Keratinocyte (primary cell): ENCODE measurements at regions not wholly inside any gene's neighbourhood (a gene's known extent, or its start where the extent isn't known, plus 50 kb on each side); places are given as distances from the start of the nearest gene placed in this dataset.

Source experiments
- DNase-seq: peaks from one replicate; pipeline ENCODE4 v3.0.0-alpha.2; 2011; ENCODE audit warnings: low read depth, missing footprints, low spot score
- FAIRE-seq: peaks from 2 replicates; lab custom pipeline; 2011; peaks lifted over from hg19 to GRCh38; lab: Jason Lieb, UNC
- H2AFZ ChIP-seq: 2 replicates; pipeline ENCODE4 v1.6.0; 2012; ENCODE audit warnings: low read length, control low read depth, inconsistent platforms; ENCODE audit not compliant: control insufficient read depth
- H3K27ac ChIP-seq: 2 replicates; pipeline ENCODE4 v1.5.1; 2011; ENCODE audit warnings: low read length; ENCODE audit not compliant: control insufficient read depth, insufficient read depth
- H3K27me3 ChIP-seq: 3 replicates; pipeline ENCODE4 v1.6.0; 2011; ENCODE audit warnings: low read length; ENCODE audit not compliant: control insufficient read depth, insufficient read depth; ENCODE audit errors: extremely low read depth
- H3K36me3 ChIP-seq, 2 experiments: 2 replicates in 1 of 2; 3 replicates in 1 of 2; pipeline ENCODE4 v1.5.1; 2011; ENCODE audit warnings: low read length in 2 of 2, mild to moderate bottlenecking in 1 of 2; ENCODE audit not compliant: control insufficient read depth in 2 of 2, insufficient read depth in 2 of 2; ENCODE audit errors: extremely low read depth in 1 of 2
- H3K4me1 ChIP-seq: 3 replicates; pipeline ENCODE4 v1.5.1; 2011; ENCODE audit warnings: low read length; ENCODE audit not compliant: control insufficient read depth, insufficient read depth; ENCODE audit errors: extremely low read depth
- H3K4me2 ChIP-seq: 3 replicates; pipeline ENCODE4 v1.6.0; 2011; ENCODE audit warnings: low read depth, low read length; ENCODE audit not compliant: control insufficient read depth, insufficient read depth; ENCODE audit errors: extremely low read depth
- H3K4me3 ChIP-seq, 3 experiments: fragments of 200-600 bp in 1 of 3; sonication (generic) in 1 of 3; 2 replicates in 2 of 3; 3 replicates in 1 of 3; pipeline ENCODE4 v1.5.1; 2011 to 2016; ENCODE audit warnings: low read length in 3 of 3, mild to moderate bottlenecking in 3 of 3, control low read depth in 2 of 3, inconsistent platforms in 1 of 3, low read depth in 1 of 3, mixed read lengths in 1 of 3, mixed run types in 1 of 3, moderate library complexity in 1 of 3; ENCODE audit not compliant: control insufficient read depth in 2 of 3, insufficient read depth in 2 of 3; ENCODE audit errors: extremely low read depth in 1 of 3
- H3K79me2 ChIP-seq: 2 replicates; pipeline ENCODE4 v1.6.0; 2012; ENCODE audit warnings: low read length; ENCODE audit not compliant: control insufficient read depth, insufficient read depth
- H3K9ac ChIP-seq: 3 replicates; pipeline ENCODE4 v1.6.0; 2011; ENCODE audit warnings: low read length; ENCODE audit not compliant: control insufficient read depth, insufficient read depth; ENCODE audit errors: extremely low read depth
- H3K9me1 ChIP-seq: 3 replicates; pipeline ENCODE4 v1.6.0; 2011; ENCODE audit warnings: low read length; ENCODE audit not compliant: control insufficient read depth, insufficient read depth; ENCODE audit errors: extremely low read depth
- H3K9me3 ChIP-seq: 2 replicates; pipeline ENCODE4 v1.5.1; 2012; ENCODE audit warnings: low read depth, low read length; ENCODE audit not compliant: control insufficient read depth
- H4K20me1 ChIP-seq: 3 replicates; pipeline ENCODE4 v1.6.0; 2011; ENCODE audit warnings: low read length; ENCODE audit not compliant: control insufficient read depth, insufficient read depth; ENCODE audit errors: extremely low read depth
- CTCF ChIP-seq, 3 experiments: IDR thresholded peaks in 1 of 3; conservative IDR thresholded peaks in 1 of 3; optimal IDR thresholded peaks in 1 of 3; 2 replicates in 2 of 3; 3 replicates in 1 of 3; pipeline versions ENCODE3 to v1.5.1; 2011; ENCODE audit warnings: low read length in 3 of 3, mild to moderate bottlenecking in 3 of 3, moderate library complexity in 2 of 3, control low read depth in 1 of 3, inconsistent platforms in 1 of 3; ENCODE audit not compliant: insufficient read depth in 2 of 3; ENCODE audit errors: extremely low read depth in 1 of 3
- EZH2 ChIP-seq: IDR thresholded peaks from one replicate; pipeline ENCODE4 v1.6.1; 2012; ENCODE audit warnings: inconsistent platforms, mild to moderate bottlenecking, low read length, moderate library complexity
- dilution Hi-C: fragments of 300-500 bp; cut with MboI; formaldehyde crosslinking; loops from one replicate; pipeline ENCODE4 v1.7.0; 2020; ENCODE audit warnings: low sequenced_read_pairs; ENCODE audit not compliant: extremely low pct_ligation_motif_present

DNA sequence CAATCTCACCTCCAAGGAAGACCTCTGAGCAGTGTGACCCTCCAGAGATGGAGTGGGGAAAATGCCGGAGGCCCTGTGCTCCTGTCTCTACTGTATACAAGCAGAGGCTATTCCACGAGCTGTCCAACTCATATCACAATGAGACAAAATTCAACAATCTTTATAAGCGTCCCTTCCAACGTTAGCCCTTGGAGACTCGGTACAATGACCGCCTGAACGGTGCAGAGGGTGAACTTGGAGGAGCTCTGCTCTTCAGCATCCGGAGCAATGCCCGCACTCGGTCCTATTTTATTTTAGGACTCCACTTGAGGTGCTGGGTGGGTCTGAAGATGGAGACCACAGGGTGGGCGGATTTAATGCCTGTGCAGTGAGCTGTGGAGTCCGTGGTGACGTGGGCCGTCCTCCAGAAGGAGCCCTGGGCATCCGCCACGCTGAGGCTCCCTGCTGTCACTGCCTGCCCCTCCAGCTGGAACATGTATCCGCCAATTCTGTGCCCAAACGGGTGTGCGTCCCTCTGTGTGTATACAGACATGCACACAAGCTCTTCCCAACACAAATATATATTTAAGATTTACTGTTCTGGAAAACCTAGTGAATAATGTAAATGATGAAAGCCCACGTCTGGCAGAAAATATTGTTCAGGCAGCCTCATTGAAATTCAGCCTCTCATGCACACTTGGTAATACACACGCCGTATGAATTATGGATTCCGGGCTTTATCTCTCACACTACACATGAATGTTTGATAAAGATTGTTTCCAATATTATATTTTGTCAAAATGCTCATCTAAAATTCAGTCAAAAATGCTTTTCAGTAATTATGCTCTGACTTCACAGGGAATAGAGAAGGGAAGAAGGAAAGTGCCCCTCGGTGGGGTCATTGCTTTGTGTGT is 239.9 kb upstream of the ZMIZ1 start:
- H3K36me3 ChIP-seq, result no peaks in the 10 kb centered on the region
- no peak overlapping the region for H3K9ac ChIP-seq
- H3K4me2 ChIP-seq, result no peak overlapping the region
- no peaks in the 10 kb centered on the region for H3K79me2 ChIP-seq
- H3K9me1 ChIP-seq, result no peaks in the 10 kb centered on the region
- H3K4me3 ChIP-seq, result no peak overlapping the region
- TF ChIP-seq EZH2, result no peak
- no peak for TF ChIP-seq CTCF (optimal IDR thresholded peaks at IDR 0.05 in 1 of 3, IDR thresholded peaks at IDR 0.05 in 1 of 3, conservative IDR thresholded peaks at IDR 0.05 in 1 of 3; ENCODE audit: extremely low read depth in 1 of 3, insufficient read depth in 2 of 3, low read length in 3 of 3)
- no peaks in the 10 kb centered on the region for H3K4me1 ChIP-seq
- H3K9me3 ChIP-seq, result no peaks in the 10 kb centered on the region
- dilution Hi-C loops, result no loop called here
- H2AFZ ChIP-seq, result no peak overlapping the region
- no peak overlapping the region for H3K27ac ChIP-seq
- peaks cover 3% of the 10 kb centered on the region for H3K27me3 ChIP-seq
- H4K20me1 ChIP-seq, result no peaks in the 10 kb centered on the region
- DNase-seq (no peak), FAIRE-seq (no peak)

DNA sequence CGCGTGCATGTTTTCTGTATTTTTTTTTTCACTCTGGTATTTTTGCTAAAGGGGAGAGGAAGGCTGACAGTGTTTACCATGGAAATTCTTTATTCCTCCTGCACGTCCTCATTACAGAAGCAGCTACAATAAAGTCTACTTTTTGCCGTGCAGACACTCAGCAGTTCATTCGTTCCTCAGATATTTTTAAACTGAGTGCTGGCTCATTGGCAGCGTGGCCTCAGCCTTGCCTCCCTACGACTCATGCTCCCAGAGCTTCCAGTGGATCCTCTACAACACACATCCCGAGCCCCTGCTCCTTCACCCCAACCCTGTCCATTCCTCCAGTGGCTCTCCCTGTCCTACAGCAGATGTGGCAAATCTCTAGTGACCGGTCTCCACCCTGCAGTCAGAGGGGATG is 239.2 kb upstream of the ZMIZ1 start:
- H4K20me1 ChIP-seq, result no peaks in the 10 kb centered on the region
- H3K4me1 ChIP-seq, result no peaks in the 10 kb centered on the region
- DNase-seq (no peak), FAIRE-seq (no peak)
- H3K79me2 ChIP-seq, result no peaks in the 10 kb centered on the region
- no peak for TF ChIP-seq EZH2
- TF ChIP-seq CTCF (optimal IDR thresholded peaks at IDR 0.05 in 1 of 3, IDR thresholded peaks at IDR 0.05 in 1 of 3, conservative IDR thresholded peaks at IDR 0.05 in 1 of 3; ENCODE audit: extremely low read depth in 1 of 3, insufficient read depth in 2 of 3, low read length in 3 of 3), result no peak
- dilution Hi-C loops, result no loop called here
- no peak overlapping the region for H2AFZ ChIP-seq
- H3K9ac ChIP-seq, result no peak overlapping the region
- no peaks in the 10 kb centered on the region for H3K36me3 ChIP-seq
- H3K4me3 ChIP-seq, result no peak overlapping the region
- H3K9me3 ChIP-seq, result no peaks in the 10 kb centered on the region
- H3K27ac ChIP-seq, result no peak overlapping the region
- H3K9me1 ChIP-seq, result no peaks in the 10 kb centered on the region
- H3K27me3 ChIP-seq, result peaks cover 3% of the 10 kb centered on the region
- no peak overlapping the region for H3K4me2 ChIP-seq
